Spinal cord (tissue), 9 donors: ENCODE measurements at regions not wholly inside any gene's neighbourhood (a gene's known extent, or its start where the extent isn't known, plus 50 kb on each side); places are given as distances from the start of the nearest gene placed in this dataset.
A peak's percentile ranks its signal among the peaks of the same experiment; 100 is the strongest.
"Not testable (repeated sequence)": the region's sequence is repeated elsewhere in the genome, so short reads cannot be mapped to it uniquely, and the experiment has no call there.

Source experiments
- DNase-seq, 6 donors: peaks; one replicate each; pipeline versions ENCODE4 v3.0.0 to v3.0.0-alpha.2; 2013 to 2015; ENCODE audit warnings: low spot score in 6 of 6, low read depth in 4 of 6
- H3K27ac ChIP-seq: one replicate; pipeline ENCODE4 v1.5.1; 2013; ENCODE audit warnings: low read depth, low read length, control low read depth
- H3K27me3 ChIP-seq: one replicate; pipeline ENCODE4 v1.6.1; 2013; ENCODE audit warnings: low read length; ENCODE audit not compliant: control insufficient read depth, insufficient read depth
- H3K36me3 ChIP-seq: one replicate; pipeline ENCODE4 v1.6.1; 2013; ENCODE audit warnings: low read length; ENCODE audit not compliant: control insufficient read depth, insufficient read depth
- H3K4me1 ChIP-seq: one replicate; pipeline ENCODE4 v1.6.1; 2013; ENCODE audit warnings: low read length; ENCODE audit not compliant: control insufficient read depth, insufficient read depth
- H3K4me3 ChIP-seq: one replicate; pipeline ENCODE4 v1.5.1; 2013; ENCODE audit warnings: low read depth, low read length, control low read depth
- H3K9me3 ChIP-seq: one replicate; pipeline ENCODE4 v1.6.1; 2013; ENCODE audit warnings: low read length; ENCODE audit not compliant: control insufficient read depth, insufficient read depth
- WGBS: methylation state at CpG from one replicate; pipeline ENCODE4 v1.1.5; 2013; ENCODE audit warnings: missing lambda C conversion rate; ENCODE audit not compliant: insufficient coverage; 5-methylcytosine and 5-hydroxymethylcytosine counted together
- donor health status: healthy.

- no CpG with 5 or more reads among the region's 1 CpG for WGBS
- H3K4me3 ChIP-seq = no peak overlapping the region
- no peaks in the 10 kb centered on the region for H3K27me3 ChIP-seq
These were observed 173.3 kb downstream of the FAM76B start for GRCh38 chr11:95616256-95616804.

GRCh38 chr11:95611827-95612226 is 177.8 kb downstream of the FAM76B start:
- no peaks in the 10 kb centered on the region for H3K9me3 ChIP-seq
- H3K27ac ChIP-seq = no peak overlapping the region
- DNase-seq = no peak
- H3K4me1 ChIP-seq = no peaks in the 10 kb centered on the region
- no peak overlapping the region for H3K4me3 ChIP-seq
- H3K27me3 ChIP-seq = no peaks in the 10 kb centered on the region
- no peaks in the 10 kb centered on the region for H3K36me3 ChIP-seq

More at GRCh38 chr11:95616256-95616804, 173.3 kb downstream of the FAM76B start:
- DNase-seq = no peak
- Histone ChIP-seq H3K9me3 (no peaks in the 10 kb centered on the region), H3K27ac (no peak overlapping the region), H3K4me1 (no peaks in the 10 kb centered on the region), H3K36me3 (no peaks in the 10 kb centered on the region)

GRCh38 chr11:95610185-95610584 is 179.4 kb downstream of the FAM76B start:
- not testable (repeated sequence) for H3K36me3 ChIP-seq, H3K4me3 ChIP-seq

GRCh38 chr11:95608093-95608492 is 181.5 kb downstream of the FAM76B start:
- Histone ChIP-seq H3K4me3 (no peak overlapping the region), H3K4me1 (no peaks in the 10 kb centered on the region), H3K36me3 (no peaks in the 10 kb centered on the region), H3K27me3 (no peaks in the 10 kb centered on the region), H3K27ac (no peak overlapping the region), H3K9me3 (no peaks in the 10 kb centered on the region)
- no peak for DNase-seq
- WGBS = 100% methylated on average over 1 of the region's 1 CpG

More at GRCh38 chr11:95610185-95610584, 179.4 kb downstream of the FAM76B start:
- not testable (repeated sequence) for DNase-seq, H3K4me1 ChIP-seq, H3K27ac ChIP-seq, H3K27me3 ChIP-seq, H3K9me3 ChIP-seq
- WGBS = no CpG with 5 or more reads among the region's 5 CpGs

DNA sequence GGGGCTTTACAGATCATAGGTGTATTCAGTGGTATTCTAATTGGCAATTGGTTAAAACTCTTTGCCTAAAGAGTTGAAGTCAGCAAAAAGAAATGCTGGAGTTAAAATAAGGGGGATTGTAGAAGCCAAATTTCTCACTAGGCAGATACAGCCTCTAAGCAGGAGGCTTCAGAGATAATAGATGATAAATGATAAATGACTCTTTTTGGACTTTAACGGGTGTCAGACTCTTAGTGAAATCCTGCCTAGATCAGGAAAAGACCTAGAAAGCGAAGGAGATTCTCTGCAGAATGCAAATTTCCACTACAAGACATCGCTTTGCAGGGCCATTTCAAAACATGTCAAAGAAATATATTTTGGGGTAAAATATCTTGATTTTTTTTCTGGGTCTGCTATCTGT is 182.8 kb downstream of the FAM76B start:
- H3K4me1 ChIP-seq = no peaks in the 10 kb centered on the region

DNA sequence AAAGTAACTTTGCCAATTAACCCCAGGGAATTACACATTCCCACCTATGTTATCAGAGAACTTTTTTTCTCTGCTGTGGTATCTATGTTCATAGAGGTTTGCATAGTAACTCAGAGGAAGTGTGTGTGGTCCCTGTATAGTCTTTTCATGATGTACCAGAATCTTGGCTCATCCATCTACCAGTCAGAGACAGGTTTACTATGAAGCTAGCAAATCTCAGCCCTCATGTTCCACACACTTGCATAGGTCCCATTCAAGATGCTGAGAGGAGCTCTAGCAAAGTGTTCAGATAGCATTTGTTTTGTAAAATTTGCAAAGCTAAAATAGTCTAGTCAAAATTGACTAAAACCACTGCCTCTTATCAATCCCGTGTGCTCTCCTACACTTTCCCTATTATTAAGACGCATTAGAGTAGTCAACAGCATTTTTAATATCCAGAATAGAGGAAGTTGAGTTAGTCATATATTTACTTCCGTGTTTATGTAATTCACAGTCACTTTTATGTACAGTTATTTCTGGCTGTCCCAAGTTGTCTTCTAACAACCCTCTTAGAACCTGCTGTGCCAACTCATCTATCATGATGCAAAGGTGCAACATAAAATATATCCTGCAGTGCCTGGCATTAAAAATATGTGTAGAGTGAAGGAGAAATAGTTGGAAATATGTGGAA is 184.2 kb downstream of the FAM76B start:
- Histone ChIP-seq H3K27me3 (no peaks in the 10 kb centered on the region), H3K4me3 (no peak overlapping the region), H3K4me1 (no peaks in the 10 kb centered on the region), H3K9me3 (no peaks in the 10 kb centered on the region), H3K27ac (no peak overlapping the region), H3K36me3 (no peaks in the 10 kb centered on the region)
- no CpG with 5 or more reads among the region's 3 CpGs for WGBS
- no peak for DNase-seq

More for the DNA sequence above, 182.8 kb downstream of the FAM76B start:
- no peak for DNase-seq
- no peaks in the 10 kb centered on the region for H3K9me3 ChIP-seq
- no peak overlapping the region for H3K27ac ChIP-seq
- H3K4me3 ChIP-seq = no peak overlapping the region
- WGBS = 55% methylated on average over 2 of the region's 3 CpGs
- no peaks in the 10 kb centered on the region for H3K36me3 ChIP-seq
- no peaks in the 10 kb centered on the region for H3K27me3 ChIP-seq

GRCh38 chr11:95599959-95600586 is 189.5 kb downstream of the FAM76B start:
- Histone ChIP-seq H3K36me3 (no peaks in the 10 kb centered on the region), H3K9me3 (no peaks in the 10 kb centered on the region), H3K27ac (no peak overlapping the region), H3K4me1 (no peaks in the 10 kb centered on the region), H3K27me3 (no peaks in the 10 kb centered on the region), H3K4me3 (no peak overlapping the region)
- no CpG with 5 or more reads among the region's 2 CpGs for WGBS
- peak in 1 of 6 donors; percentile 3 for DNase-seq

GRCh38 chr11:95595973-95596489 is 193.6 kb downstream of the FAM76B start:
- Histone ChIP-seq H3K4me3 (no peak overlapping the region), H3K9me3 (no peaks in the 10 kb centered on the region), H3K4me1 (peaks cover 6% of the 10 kb centered on the region), H3K36me3 (no peaks in the 10 kb centered on the region), H3K27ac (no peak overlapping the region), H3K27me3 (no peaks in the 10 kb centered on the region)
- no peak for DNase-seq
- 81% methylated on average over 2 of the region's 2 CpGs for WGBS

- H3K9me3 ChIP-seq = no peaks in the 10 kb centered on the region
- peaks cover 6% of the 10 kb centered on the region for H3K4me1 ChIP-seq
- 100% methylated on average over 1 of the region's 3 CpGs for WGBS
- no peak overlapping the region for H3K4me3 ChIP-seq
- no peaks in the 10 kb centered on the region for H3K36me3 ChIP-seq
- H3K27ac ChIP-seq = no peak overlapping the region
- DNase-seq = no peak
- no peaks in the 10 kb centered on the region for H3K27me3 ChIP-seq
These were observed 194.0 kb downstream of the FAM76B start for GRCh38 chr11:95595541-95595940.

DNA sequence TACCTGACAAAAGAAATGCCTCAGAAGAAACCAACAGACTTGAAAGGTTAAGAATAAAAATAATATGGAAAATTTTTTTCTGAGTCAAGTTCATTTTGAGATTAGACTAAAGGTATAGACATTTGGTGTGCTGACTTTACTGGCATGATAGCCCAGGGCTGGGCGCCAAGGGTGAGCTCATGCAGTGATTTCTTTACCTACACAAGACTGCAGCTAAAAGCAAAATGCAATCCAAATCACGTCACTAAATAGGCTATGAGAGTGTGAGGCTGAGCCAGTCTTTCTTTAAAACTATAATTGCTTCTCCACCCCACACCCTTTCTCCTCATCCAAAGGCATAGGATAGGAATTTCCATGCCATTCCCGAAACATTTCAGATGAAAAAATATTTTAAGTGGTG is 196.5 kb downstream of the FAM76B start:
- no peak overlapping the region for H3K4me3 ChIP-seq
- peak overlapping the region; percentile 74 for H3K27ac ChIP-seq
- no peaks in the 10 kb centered on the region for H3K36me3 ChIP-seq
- no peaks in the 10 kb centered on the region for H3K9me3 ChIP-seq
- H3K27me3 ChIP-seq = no peaks in the 10 kb centered on the region
- peak in 2 of 6 donors; percentile 60 to 69 for DNase-seq
- no CpG with 5 or more reads among the region's 3 CpGs for WGBS
- peaks cover 6% of the 10 kb centered on the region for H3K4me1 ChIP-seq
